HL-60 (cell line): ENCODE measurements at regions not wholly inside any gene's neighbourhood (a gene's known extent, or its start where the extent isn't known, plus 50 kb on each side); places are given as distances from the start of the nearest gene placed in this dataset.

Source experiments
- DNase-seq, 2 experiments: peaks; one replicate each; pipeline ENCODE4 v3.0.0-alpha.2; 2010 to 2020; ENCODE audit warnings: low read depth in 1 of 2, low spot score in 1 of 2
- H3K27ac ChIP-seq: fragments of 250-450 bp; sonication (Bioruptor Pico); replicated peaks from 2 replicates; pipeline ENCODE4 v1.5.1; 2020; ENCODE audit warnings: mild to moderate bottlenecking, moderate library complexity
- H3K27me3 ChIP-seq: fragments of 250-450 bp; sonication (Bioruptor Pico); 2 replicates; pipeline ENCODE4 v1.5.1; 2021; ENCODE audit warnings: mild to moderate bottlenecking, moderate library complexity; ENCODE audit not compliant: insufficient read depth, poor library complexity, severe bottlenecking
- H3K4me3 ChIP-seq: replicated peaks from 2 replicates; pipeline ENCODE4 v1.5.1; 2011; ENCODE audit warnings: mild to moderate bottlenecking, control low read depth, low read length; ENCODE audit not compliant: insufficient read depth
- CTCF ChIP-seq: IDR thresholded peaks from one replicate; pipeline ENCODE4 v1.5.1; 2011; ENCODE audit warnings: low read length, control low read depth, inconsistent platforms; ENCODE audit not compliant: insufficient read depth
- GABPA ChIP-seq: IDR thresholded peaks from 2 replicates; pipeline ENCODE4 v1.6.1; 2012; ENCODE audit warnings: low read depth
- POLR2AphosphoS5 ChIP-seq: IDR thresholded peaks from 2 replicates; pipeline ENCODE4 v1.6.1; 2012; ENCODE audit warnings: low read depth
- REST ChIP-seq: IDR thresholded peaks from 2 replicates; pipeline ENCODE4 v1.6.1; 2012; ENCODE audit warnings: low read depth; ENCODE audit not compliant: insufficient replicate concordance
- SPI1 ChIP-seq: IDR thresholded peaks from 2 replicates; pipeline ENCODE4 v1.6.1; 2012; ENCODE audit warnings: low read depth, mild to moderate bottlenecking, borderline replicate concordance

GRCh38 chr5:61650661-61651060 lies 318.6 kb downstream of the ZSWIM6 start:
- TF ChIP-seq POLR2AphosphoS5 (no peak), CTCF (no peak), SPI1 (no peak), REST (no peak), GABPA (no peak)

GRCh38 chr5:61651195-61651594 lies 319.1 kb downstream of the ZSWIM6 start:
- TF ChIP-seq REST, result no peak
- no peak for TF ChIP-seq POLR2AphosphoS5
- TF ChIP-seq CTCF, result no peak
- no peak for DNase-seq

More at GRCh38 chr5:61650661-61651060, 318.6 kb downstream of the ZSWIM6 start:
- no peak overlapping the region for H3K27ac ChIP-seq
- no peaks in the 10 kb centered on the region for H3K27me3 ChIP-seq
- DNase-seq, result no peak
- H3K4me3 ChIP-seq, result no peak overlapping the region

GRCh38 chr5:61652916-61653315 lies 320.9 kb downstream of the ZSWIM6 start:
- no peak for DNase-seq
- TF ChIP-seq CTCF (no peak), GABPA (no peak), REST (no peak), POLR2AphosphoS5 (no peak), SPI1 (no peak)
- Histone ChIP-seq H3K27me3 (no peaks in the 10 kb centered on the region), H3K4me3 (no peak overlapping the region), H3K27ac (no peak overlapping the region)

More at GRCh38 chr5:61651195-61651594, 319.1 kb downstream of the ZSWIM6 start:
- no peak overlapping the region for H3K27ac ChIP-seq
- no peaks in the 10 kb centered on the region for H3K27me3 ChIP-seq
- H3K4me3 ChIP-seq, result no peak overlapping the region
